SK-N-SH treated with all-trans-retinoic acid at 6 μM for 48 hours (cell line): ENCODE measurements at regions not wholly inside any gene's neighbourhood (a gene's known extent, or its start where the extent isn't known, plus 50 kb on each side); places are given as distances from the start of the nearest gene placed in this dataset.
"Not testable (repeated sequence)": the region's sequence is repeated elsewhere in the genome, so short reads cannot be mapped to it uniquely, and the experiment has no call there.

Source experiments
- ARNTL ChIP-seq: fragments of 450-650 bp; formaldehyde crosslinking; IDR thresholded peaks from 2 replicates; pipeline ENCODE4 v1.5.0; 2020; ENCODE audit warnings: low read depth, mild to moderate bottlenecking, moderate library complexity, borderline replicate concordance
- BACH2 ChIP-seq: fragments of 250-450 bp; sonication (Bioruptor Pico); IDR thresholded peaks from 2 replicates; pipeline ENCODE4 v1.9.0; 2021; ENCODE audit warnings: mild to moderate bottlenecking, borderline replicate concordance
- CREB5 ChIP-seq: fragments of 250-450 bp; sonication (Bioruptor Pico); IDR thresholded peaks from 2 replicates; pipeline ENCODE4 v1.5.1; 2020; ENCODE audit warnings: low read depth, mild to moderate bottlenecking, moderate library complexity
- CSDC2 ChIP-seq: fragments of 250-450 bp; sonication (Bioruptor Pico); IDR thresholded peaks from 2 replicates; pipeline ENCODE4 v1.5.0; 2020; ENCODE audit warnings: mild to moderate bottlenecking, moderate library complexity
- CSRNP3 ChIP-seq: fragments of 250-450 bp; sonication (Bioruptor Pico); IDR thresholded peaks from 2 replicates; pipeline ENCODE4 v1.5.1; 2021; ENCODE audit warnings: mild to moderate bottlenecking, moderate library complexity
- GLIS3 ChIP-seq: fragments of 250-450 bp; sonication (Bioruptor Pico); IDR thresholded peaks from 2 replicates; pipeline ENCODE4 v1.5.0; 2020; ENCODE audit warnings: mild to moderate bottlenecking, moderate library complexity
- OSR1 ChIP-seq: fragments of 250-450 bp; sonication (Bioruptor Pico); IDR thresholded peaks from 2 replicates; pipeline ENCODE4 v1.8.0; 2022; ENCODE audit warnings: moderate library complexity, mild to moderate bottlenecking, inconsistent platforms
- PATZ1 ChIP-seq: fragments of 250-450 bp; sonication (Bioruptor Pico); IDR thresholded peaks from 2 replicates; pipeline ENCODE4 v1.8.0; 2020; ENCODE audit warnings: mild to moderate bottlenecking, moderate library complexity, borderline replicate concordance
- POU6F1 ChIP-seq: fragments of 250-450 bp; sonication (Bioruptor Pico); IDR thresholded peaks from 2 replicates; pipeline ENCODE4 v1.8.0; 2021; ENCODE audit warnings: low read depth, mild to moderate bottlenecking, moderate library complexity, borderline replicate concordance
- SNAI2 ChIP-seq: fragments of 250-450 bp; sonication (Bioruptor Pico); IDR thresholded peaks from 2 replicates; pipeline ENCODE4 v1.5.0; 2020; ENCODE audit warnings: mild to moderate bottlenecking, moderate library complexity
- ZFP3 ChIP-seq: fragments of 250-450 bp; sonication (Bioruptor Pico); IDR thresholded peaks from 2 replicates; pipeline ENCODE4 v1.5.0; 2020; ENCODE audit warnings: mild to moderate bottlenecking, moderate library complexity
- ZFP30 ChIP-seq: fragments of 450-650 bp; formaldehyde crosslinking; IDR thresholded peaks from 2 replicates; pipeline ENCODE4 v1.5.0; 2022; ENCODE audit warnings: mild to moderate bottlenecking, moderate library complexity
- ZNF565 ChIP-seq: fragments of 450-650 bp; formaldehyde crosslinking; conservative IDR thresholded peaks from 2 replicates; pipeline ENCODE4 v1.5.0; 2020; ENCODE audit warnings: low read depth, mild to moderate bottlenecking, moderate library complexity
- ZNF70 ChIP-seq: fragments of 450-650 bp; formaldehyde crosslinking; IDR thresholded peaks from 2 replicates; pipeline ENCODE4 v1.5.0; 2020; ENCODE audit warnings: mild to moderate bottlenecking, moderate library complexity

GRCh38 chr14:29990344-29990857 lies 62.8 kb upstream of the PRKD1 start:
- not testable (repeated sequence) for TF ChIP-seq OSR1; POU6F1 (CRISPR knock-in tag); PATZ1 (CRISPR knock-in tag); ZFP30; GLIS3 (CRISPR knock-in tag); ZNF70 (CRISPR knock-in tag); SNAI2; CREB5 (CRISPR knock-in tag); CSDC2 (CRISPR knock-in tag); ZFP3 (CRISPR knock-in tag); ZNF565 (CRISPR knock-in tag); ARNTL (CRISPR knock-in tag); CSRNP3 (CRISPR knock-in tag); BACH2 (CRISPR knock-in tag)
